WI38 (cell line): ENCODE measurements at regions not wholly inside any gene's neighbourhood (a gene's known extent, or its start where the extent isn't known, plus 50 kb on each side); places are given as distances from the start of the nearest gene placed in this dataset.

Source experiments
- H3K4me3 ChIP-seq: 2 replicates; pipeline ENCODE4 v1.5.1; 2011; ENCODE audit warnings: low read depth, mild to moderate bottlenecking, control low read depth, low read length
- TF ChIP-seq, protein P1 (sequence below): IDR thresholded peaks from 2 replicates; pipeline ENCODE4 v1.5.1; 2012; ENCODE audit warnings: low read depth, mild to moderate bottlenecking, control low read depth, low read length

DNA sequence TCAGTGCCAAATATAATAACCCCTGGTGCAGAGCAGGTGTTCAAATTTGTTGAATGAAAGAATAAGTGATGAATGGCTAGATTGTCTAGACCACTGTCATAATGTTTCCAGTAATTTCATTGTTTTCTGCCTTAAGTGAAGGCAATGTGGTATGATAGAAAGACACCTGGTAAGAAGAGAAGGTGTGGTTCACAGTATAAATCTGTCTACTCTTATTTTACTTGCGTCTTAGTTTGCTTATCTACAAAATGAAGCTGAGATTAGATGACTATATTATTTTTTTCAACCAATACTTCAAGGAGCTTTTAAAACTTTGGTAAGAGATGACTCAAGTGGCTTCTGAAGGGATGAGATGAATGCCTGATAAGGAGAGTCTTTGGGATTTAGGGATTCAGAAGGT, 788.4 kb downstream of the EPHA4 start:
- TF ChIP-seq, protein P1, sequence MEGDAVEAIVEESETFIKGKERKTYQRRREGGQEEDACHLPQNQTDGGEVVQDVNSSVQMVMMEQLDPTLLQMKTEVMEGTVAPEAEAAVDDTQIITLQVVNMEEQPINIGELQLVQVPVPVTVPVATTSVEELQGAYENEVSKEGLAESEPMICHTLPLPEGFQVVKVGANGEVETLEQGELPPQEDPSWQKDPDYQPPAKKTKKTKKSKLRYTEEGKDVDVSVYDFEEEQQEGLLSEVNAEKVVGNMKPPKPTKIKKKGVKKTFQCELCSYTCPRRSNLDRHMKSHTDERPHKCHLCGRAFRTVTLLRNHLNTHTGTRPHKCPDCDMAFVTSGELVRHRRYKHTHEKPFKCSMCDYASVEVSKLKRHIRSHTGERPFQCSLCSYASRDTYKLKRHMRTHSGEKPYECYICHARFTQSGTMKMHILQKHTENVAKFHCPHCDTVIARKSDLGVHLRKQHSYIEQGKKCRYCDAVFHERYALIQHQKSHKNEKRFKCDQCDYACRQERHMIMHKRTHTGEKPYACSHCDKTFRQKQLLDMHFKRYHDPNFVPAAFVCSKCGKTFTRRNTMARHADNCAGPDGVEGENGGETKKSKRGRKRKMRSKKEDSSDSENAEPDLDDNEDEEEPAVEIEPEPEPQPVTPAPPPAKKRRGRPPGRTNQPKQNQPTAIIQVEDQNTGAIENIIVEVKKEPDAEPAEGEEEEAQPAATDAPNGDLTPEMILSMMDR, result no peak
- H3K4me3 ChIP-seq, result no peak overlapping the region

DNA sequence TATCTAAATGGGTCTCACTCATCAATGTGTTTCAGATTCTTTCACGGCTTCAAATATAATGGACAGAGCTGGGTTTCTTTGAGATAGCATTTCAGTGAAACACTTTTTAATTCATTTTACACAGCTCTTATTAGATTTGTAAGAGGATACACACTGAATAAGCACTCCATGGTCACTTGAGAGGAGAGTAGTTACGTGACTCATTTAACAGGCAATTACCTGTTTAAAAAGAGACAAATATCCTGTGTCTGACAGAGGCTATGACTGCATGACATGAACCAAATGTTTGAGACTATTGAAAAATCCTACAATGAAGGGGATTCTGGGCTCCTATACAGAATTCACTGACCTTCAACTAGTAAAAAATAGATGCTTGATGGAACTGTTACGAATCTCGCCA, 786.9 kb downstream of the EPHA4 start:
- TF ChIP-seq, protein P1, result no peak
- H3K4me3 ChIP-seq, result no peak overlapping the region

DNA sequence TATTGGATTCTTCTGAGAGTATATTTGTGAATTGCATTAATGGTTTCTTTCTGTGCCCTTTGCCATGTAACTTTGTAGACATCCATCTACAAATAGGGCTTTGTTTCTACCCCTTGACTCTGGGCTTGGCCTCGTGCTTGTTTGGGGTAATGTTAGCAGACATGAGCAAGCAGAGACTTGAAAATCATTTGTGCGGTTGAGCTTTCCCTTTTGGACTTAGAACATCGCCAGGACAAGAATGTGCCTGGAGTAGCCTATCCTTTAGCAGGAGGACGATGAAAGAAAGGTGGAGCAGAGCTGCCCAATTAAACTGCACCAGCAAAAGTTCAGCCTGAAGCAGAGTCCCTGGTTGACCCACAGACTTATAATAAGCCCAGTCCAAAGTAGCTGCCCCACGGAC, 785.9 kb downstream of the EPHA4 start:
- TF ChIP-seq, protein P1, result no peak
- H3K4me3 ChIP-seq, result no peak overlapping the region

DNA sequence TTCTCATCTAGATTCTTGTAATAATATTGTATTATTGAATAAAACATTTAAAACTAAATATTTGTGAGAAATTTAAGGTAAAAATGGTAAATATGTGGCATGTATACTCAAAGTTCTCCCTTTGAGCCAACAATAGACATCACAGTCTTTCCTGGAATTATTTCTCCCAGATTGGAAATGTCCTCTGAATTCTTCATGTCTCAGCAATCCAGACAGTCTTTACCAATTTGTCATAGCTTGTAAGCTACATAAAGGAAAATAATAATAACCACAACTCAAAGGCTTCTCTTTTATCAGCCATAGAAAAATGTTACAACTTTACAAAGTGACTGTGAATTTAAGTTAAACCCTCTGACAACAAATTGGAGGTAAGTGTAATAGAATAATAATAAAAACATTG, 784.9 kb downstream of the EPHA4 start:
- no peak overlapping the region for H3K4me3 ChIP-seq
- TF ChIP-seq, protein P1, result no peak

DNA sequence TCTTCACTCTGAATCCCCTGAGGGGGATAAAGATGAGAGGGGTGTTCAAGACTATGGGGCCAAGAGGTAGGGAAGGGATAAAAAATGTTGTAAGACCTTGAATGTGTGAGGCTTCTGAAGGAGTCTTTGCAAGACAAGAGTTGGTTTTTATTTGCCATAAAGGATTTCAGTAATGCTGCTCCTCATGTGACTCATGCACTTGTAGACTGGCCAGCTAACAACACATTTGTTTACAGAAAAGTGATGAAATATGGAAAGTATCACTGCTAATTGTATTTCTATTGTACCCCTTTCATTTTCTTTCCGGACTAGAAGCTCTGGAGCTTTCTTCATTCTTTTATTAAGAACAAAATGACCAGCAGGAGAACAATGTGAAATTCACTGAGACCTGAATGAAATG, 782.1 kb downstream of the EPHA4 start:
- TF ChIP-seq, protein P1, result no peak
- H3K4me3 ChIP-seq, result no peak overlapping the region

DNA sequence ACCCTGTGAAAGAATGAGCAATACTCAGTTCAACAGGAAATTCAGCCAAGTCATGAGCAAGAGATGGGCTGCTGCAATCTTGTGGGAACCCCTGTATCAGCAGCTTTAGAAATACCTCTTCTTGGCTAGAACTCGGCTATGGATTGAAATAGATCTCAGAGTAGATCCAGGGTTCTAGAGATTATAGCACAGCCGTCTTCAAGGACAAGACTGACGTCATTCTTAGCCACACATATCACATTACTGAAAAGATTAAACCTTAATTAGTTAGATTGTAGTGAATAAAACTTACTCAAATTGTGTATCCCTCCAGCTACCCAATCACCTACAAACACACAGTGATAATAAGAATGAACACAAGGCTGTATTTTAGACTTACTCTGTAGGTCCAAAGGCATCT, 776.4 kb downstream of the EPHA4 start:
- H3K4me3 ChIP-seq, result no peak overlapping the region
- TF ChIP-seq, protein P1, result no peak

DNA sequence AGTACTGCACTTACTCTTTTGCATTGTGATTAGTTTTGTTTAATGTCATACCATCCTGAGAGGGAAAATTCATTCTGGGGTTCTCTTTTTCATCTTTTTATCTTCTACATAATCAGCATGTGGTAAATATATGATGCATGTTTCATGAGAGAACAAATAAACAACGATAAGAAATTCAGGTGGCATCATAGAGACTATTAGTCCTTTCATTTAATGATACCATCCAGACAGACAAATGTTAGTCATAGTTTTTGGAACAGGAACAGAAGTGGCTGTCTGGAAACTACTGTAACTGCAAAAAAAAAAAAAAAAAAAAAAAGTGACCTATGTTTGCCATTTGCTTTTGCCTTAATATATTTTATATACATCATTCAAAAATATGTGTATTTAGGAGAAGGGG, 761.0 kb downstream of the EPHA4 start:
- TF ChIP-seq, protein P1, result no peak
- no peak overlapping the region for H3K4me3 ChIP-seq
